ENCODE measurements at regions not wholly inside any gene's neighbourhood (a gene's known extent, or its start where the extent isn't known, plus 50 kb on each side); places are given as distances from the start of the nearest gene placed in this dataset.
"Not testable (repeated sequence)": the region's sequence is repeated elsewhere in the genome, so short reads cannot be mapped to it uniquely, and the experiment has no call there.

- no peaks in the 10 kb centered on the region for H3K27me3 ChIP-seq (ENCODE audit: control insufficient read depth, insufficient read depth)
- DNase-seq (no peak), ATAC-seq (no peak)
- intact Hi-C loops (cut with DNase I), result no loop called here
- WGBS, result 85% methylated on average over 10 of the region's 10 CpGs
- H3K4me3 ChIP-seq (ENCODE audit: low read length), result no peak overlapping the region
- H3K4me1 ChIP-seq (ENCODE audit: control insufficient read depth, insufficient read depth, low read length), result no peaks in the 10 kb centered on the region
- H3K27ac ChIP-seq (ENCODE audit: low read length), result no peak overlapping the region
- H3K9me3 ChIP-seq (ENCODE audit: control insufficient read depth, low read length), result no peaks in the 10 kb centered on the region
Measured at GRCh38 chr10:3640816-3641215, 144.2 kb downstream of the KLF6 start.

- WGBS, result 89% methylated on average over 4 of the region's 4 CpGs
- Histone ChIP-seq H3K27ac (ENCODE audit: low read length) (no peak overlapping the region), H3K4me3 (ENCODE audit: low read length) (no peak overlapping the region), H3K9me3 (ENCODE audit: control insufficient read depth, low read length) (no peaks in the 10 kb centered on the region), H3K27me3 (ENCODE audit: control insufficient read depth, insufficient read depth) (no peaks in the 10 kb centered on the region), H3K4me1 (ENCODE audit: control insufficient read depth, insufficient read depth, low read length) (no peaks in the 10 kb centered on the region)
- no peak for DNase-seq
- intact Hi-C loops (cut with DNase I), result no loop called here
- no peak for ATAC-seq
Measured at GRCh38 chr10:3639546-3639945, 145.5 kb downstream of the KLF6 start.

- ATAC-seq, result no peak
- 96% methylated on average over 29 of the region's 29 CpGs for WGBS
- no peaks in the 10 kb centered on the region for H3K4me1 ChIP-seq (ENCODE audit: control insufficient read depth, insufficient read depth, low read length)
Measured at GRCh38 chr10:3636356-3637181, 148.4 kb downstream of the KLF6 start.

GRCh38 chr10:3635697-3636096, 149.3 kb downstream of the KLF6 start:
- WGBS, result 70% methylated on average over 6 of the region's 6 CpGs
- no peak overlapping the region for H3K27ac ChIP-seq (ENCODE audit: low read length)
- no peaks in the 10 kb centered on the region for H3K9me3 ChIP-seq (ENCODE audit: control insufficient read depth, low read length)
- intact Hi-C loops (cut with DNase I), result no loop called here
- ATAC-seq (no peak), DNase-seq (no peak)
- no peaks in the 10 kb centered on the region for H3K4me1 ChIP-seq (ENCODE audit: control insufficient read depth, insufficient read depth, low read length)
- no peak overlapping the region for H3K4me3 ChIP-seq (ENCODE audit: low read length)
- H3K27me3 ChIP-seq (ENCODE audit: control insufficient read depth, insufficient read depth), result no peaks in the 10 kb centered on the region

More at GRCh38 chr10:3636356-3637181, 148.4 kb downstream of the KLF6 start:
- H3K27ac ChIP-seq (ENCODE audit: low read length), result no peak overlapping the region
- H3K27me3 ChIP-seq (ENCODE audit: control insufficient read depth, insufficient read depth), result no peaks in the 10 kb centered on the region
- H3K4me3 ChIP-seq (ENCODE audit: low read length), result no peak overlapping the region
- peak in 1 of 3 donors; percentile 29 for DNase-seq
- intact Hi-C loops (cut with DNase I), result no loop called here
- H3K9me3 ChIP-seq (ENCODE audit: control insufficient read depth, low read length), result no peaks in the 10 kb centered on the region

GRCh38 chr10:3635211-3635671, 149.8 kb downstream of the KLF6 start:
- intact Hi-C loops (cut with DNase I), result no loop called here
- 93% methylated on average over 5 of the region's 5 CpGs for WGBS
- no peak for DNase-seq

GRCh38 chr10:3634646-3635045, 150.4 kb downstream of the KLF6 start:
- intact Hi-C loops (cut with DNase I); ATAC-seq: not testable (repeated sequence)
- 99% methylated on average over 1 of the region's 1 CpG for WGBS

More at GRCh38 chr10:3635211-3635671, 149.8 kb downstream of the KLF6 start:
- H3K27me3 ChIP-seq (ENCODE audit: control insufficient read depth, insufficient read depth), result no peaks in the 10 kb centered on the region
- no peaks in the 10 kb centered on the region for H3K4me1 ChIP-seq (ENCODE audit: control insufficient read depth, insufficient read depth, low read length)
- no peak for ATAC-seq
- no peaks in the 10 kb centered on the region for H3K9me3 ChIP-seq (ENCODE audit: control insufficient read depth, low read length)
- H3K4me3 ChIP-seq (ENCODE audit: low read length), result no peak overlapping the region
- H3K27ac ChIP-seq (ENCODE audit: low read length), result no peak overlapping the region

GRCh38 chr10:3631701-3632330, 153.2 kb downstream of the KLF6 start:
- WGBS, result 83% methylated on average over 5 of the region's 5 CpGs
- ATAC-seq (no peak), DNase-seq (no peak)
- no peaks in the 10 kb centered on the region for H3K9me3 ChIP-seq (ENCODE audit: control insufficient read depth, low read length)
- H3K27ac ChIP-seq (ENCODE audit: low read length), result no peak overlapping the region
- H3K4me1 ChIP-seq (ENCODE audit: control insufficient read depth, insufficient read depth, low read length), result no peaks in the 10 kb centered on the region
- H3K27me3 ChIP-seq (ENCODE audit: control insufficient read depth, insufficient read depth), result no peaks in the 10 kb centered on the region
- no peak overlapping the region for H3K4me3 ChIP-seq (ENCODE audit: low read length)
- intact Hi-C loops (cut with DNase I), result no loop called here

More at GRCh38 chr10:3634646-3635045, 150.4 kb downstream of the KLF6 start:
- H3K4me1 ChIP-seq (ENCODE audit: control insufficient read depth, insufficient read depth, low read length); H3K9me3 ChIP-seq (ENCODE audit: control insufficient read depth, low read length); H3K4me3 ChIP-seq (ENCODE audit: low read length); H3K27me3 ChIP-seq (ENCODE audit: control insufficient read depth, insufficient read depth); DNase-seq; H3K27ac ChIP-seq (ENCODE audit: low read length): not testable (repeated sequence)

- 94% methylated on average over 2 of the region's 2 CpGs for WGBS
- ATAC-seq, result no peak
- no peaks in the 10 kb centered on the region for H3K4me1 ChIP-seq (ENCODE audit: control insufficient read depth, insufficient read depth, low read length)
- intact Hi-C loops (cut with DNase I), result no loop called here
- no peak overlapping the region for H3K4me3 ChIP-seq (ENCODE audit: low read length)
- H3K27ac ChIP-seq (ENCODE audit: low read length), result no peak overlapping the region
- no peaks in the 10 kb centered on the region for H3K9me3 ChIP-seq (ENCODE audit: control insufficient read depth, low read length)
- no peaks in the 10 kb centered on the region for H3K27me3 ChIP-seq (ENCODE audit: control insufficient read depth, insufficient read depth)
- no peak for DNase-seq
Measured at GRCh38 chr10:3631291-3631690, 153.7 kb downstream of the KLF6 start.

- Histone ChIP-seq H3K27ac (ENCODE audit: low read length) (no peak overlapping the region), H3K4me1 (ENCODE audit: control insufficient read depth, insufficient read depth, low read length) (peaks cover 2% of the 10 kb centered on the region), H3K27me3 (ENCODE audit: control insufficient read depth, insufficient read depth) (no peaks in the 10 kb centered on the region), H3K4me3 (ENCODE audit: low read length) (no peak overlapping the region), H3K9me3 (ENCODE audit: control insufficient read depth, low read length) (no peaks in the 10 kb centered on the region)
- ATAC-seq, result no peak
- intact Hi-C loops (cut with DNase I), result no loop called here
- 85% methylated on average over 11 of the region's 11 CpGs for WGBS
- DNase-seq, result no peak
Measured at GRCh38 chr10:3625959-3626751, 158.9 kb downstream of the KLF6 start.

GRCh38 chr10:3624367-3624766, 160.6 kb downstream of the KLF6 start:
- DNase-seq, result no peak
- Histone ChIP-seq H3K27me3 (ENCODE audit: control insufficient read depth, insufficient read depth) (no peaks in the 10 kb centered on the region), H3K9me3 (ENCODE audit: control insufficient read depth, low read length) (no peaks in the 10 kb centered on the region), H3K4me3 (ENCODE audit: low read length) (no peak overlapping the region), H3K4me1 (ENCODE audit: control insufficient read depth, insufficient read depth, low read length) (peaks cover 2% of the 10 kb centered on the region), H3K27ac (ENCODE audit: low read length) (peak overlapping the region; percentile 59)
- 86% methylated on average over 8 of the region's 8 CpGs for WGBS
- ATAC-seq, result no peak
- intact Hi-C loops (cut with DNase I), result no loop called here

- Histone ChIP-seq H3K9me3 (ENCODE audit: control insufficient read depth, low read length) (no peaks in the 10 kb centered on the region), H3K4me1 (ENCODE audit: control insufficient read depth, insufficient read depth, low read length) (peaks cover 2% of the 10 kb centered on the region), H3K27me3 (ENCODE audit: control insufficient read depth, insufficient read depth) (no peaks in the 10 kb centered on the region), H3K27ac (ENCODE audit: low read length) (no peak overlapping the region), H3K4me3 (ENCODE audit: low read length) (no peak overlapping the region)
- 21% methylated on average over 7 of the region's 7 CpGs for WGBS
- ATAC-seq (peak; percentile 78 to 92), DNase-seq (no peak)
- intact Hi-C loops (cut with DNase I), result no loop called here
Measured at GRCh38 chr10:3623746-3624145, 161.3 kb downstream of the KLF6 start.
